IMR-90 (cell line): ENCODE measurements at regions not wholly inside any gene's neighbourhood (a gene's known extent, or its start where the extent isn't known, plus 50 kb on each side); places are given as distances from the start of the nearest gene placed in this dataset.
A peak's percentile ranks its signal among the peaks of the same experiment; 100 is the strongest.

Experiments used
- ATAC-seq: fragments of 200-7000 bp; cut with Tn5 transposase; 2 replicates; pipeline ENCODE4 v1.9.1; 2020; ENCODE audit warnings: low read depth, mild to moderate bottlenecking, moderate library complexity
- BruUV-seq: library from RNA; stranded (reverse); fragments of 400-500 nt; replicated peaks from 2 replicates; lab custom pipeline; 2021; lab: Mats Ljungman, UMichigan
- CTCF ChIA-PET: fragments of 300-600 bp; formaldehyde crosslinking; extraction: SDS; loops from one replicate; lab custom pipeline; 2021; ENCODE audit warnings: antibody characterized with exemption; lab: Yijun Ruan, JAX
- POLR2A ChIA-PET: fragments of 300-600 bp; sonication (Branson Sonifier 250); formaldehyde crosslinking; loops from one replicate; lab custom pipeline; 2022; ENCODE audit warnings: antibody characterized with exemption; ENCODE audit not compliant: unreplicated experiment; lab: Charles Lee
- DNase-seq: peaks from one replicate; pipeline ENCODE4 v3.0.0; 2013
- H2AFZ ChIP-seq: replicated peaks from 2 replicates; pipeline ENCODE3; 2013; ENCODE audit warnings: low read length, mild to moderate bottlenecking; ENCODE audit not compliant: poor library complexity
- H2AK5ac ChIP-seq: 2 replicates; pipeline ENCODE4 v1.6.1; 2013; ENCODE audit warnings: low read depth, low read length, inconsistent platforms
- H2AK9ac ChIP-seq: replicated peaks from 2 replicates; pipeline ENCODE3; 2013; ENCODE audit warnings: mild to moderate bottlenecking, low read depth, low read length, moderate library complexity; ENCODE audit not compliant: poor library complexity
- H2BK120ac ChIP-seq: 2 replicates; pipeline ENCODE4 v1.6.1; 2013; ENCODE audit warnings: low read depth, low read length, inconsistent platforms
- H2BK15ac ChIP-seq: 3 replicates; pipeline ENCODE4 v1.6.1; 2013; ENCODE audit warnings: low read depth, low read length, inconsistent platforms
- H2BK20ac ChIP-seq: 2 replicates; pipeline ENCODE4 v1.6.1; 2013; ENCODE audit warnings: low read depth, mild to moderate bottlenecking, inconsistent platforms, low read length, moderate library complexity
- H2BK5ac ChIP-seq: 2 replicates; pipeline ENCODE4 v1.6.1; 2013; ENCODE audit warnings: mild to moderate bottlenecking, low read depth, low read length, inconsistent platforms; ENCODE audit not compliant: poor library complexity, severe bottlenecking
- H3K14ac ChIP-seq: replicated peaks from 2 replicates; pipeline ENCODE4 v1.6.1; 2013; ENCODE audit warnings: low read depth, low read length, inconsistent platforms
- H3K18ac ChIP-seq: 2 replicates; pipeline ENCODE4 v1.6.1; 2013; ENCODE audit warnings: low read depth, low read length, control low read depth
- H3K23ac ChIP-seq: 2 replicates; pipeline ENCODE4 v1.6.1; 2013; ENCODE audit warnings: low read depth, low read length, inconsistent platforms
- H3K27ac ChIP-seq: 2 replicates; pipeline ENCODE4 v1.5.1; 2013; ENCODE audit warnings: mild to moderate bottlenecking, control low read depth, low read length; ENCODE audit not compliant: insufficient read depth
- H3K27me3 ChIP-seq: 2 replicates; pipeline ENCODE4 v1.6.1; 2013; ENCODE audit warnings: low read length; ENCODE audit not compliant: control insufficient read depth, insufficient read depth
- H3K36me3 ChIP-seq: 2 replicates; pipeline ENCODE4 v1.6.1; 2013; ENCODE audit warnings: low read length, mixed read lengths; ENCODE audit not compliant: control insufficient read depth, insufficient read depth
- H3K4ac ChIP-seq: 2 replicates; pipeline ENCODE4 v1.6.1; 2013; ENCODE audit warnings: low read depth, low read length, inconsistent platforms
- H3K4me1 ChIP-seq: 2 replicates; pipeline ENCODE4 v1.6.1; 2013; ENCODE audit warnings: low read length, mixed read lengths; ENCODE audit not compliant: control insufficient read depth, insufficient read depth
- H3K4me2 ChIP-seq: 2 replicates; pipeline ENCODE4 v1.6.1; 2013; ENCODE audit warnings: low read depth, mild to moderate bottlenecking, control low read depth, low read length, moderate library complexity
- H3K4me3 ChIP-seq: 2 replicates; pipeline ENCODE4 v1.5.1; 2013; ENCODE audit warnings: low read depth, mild to moderate bottlenecking, control low read depth, low read length, moderate library complexity; ENCODE audit not compliant: insufficient read depth
- H3K56ac ChIP-seq: 2 replicates; pipeline ENCODE4 v1.6.1; 2013; ENCODE audit warnings: low read length, inconsistent platforms; ENCODE audit not compliant: insufficient read depth; ENCODE audit errors: extremely low read depth
- H3K79me1 ChIP-seq, 2 experiments: 2 replicates each; pipeline ENCODE4 v1.6.1; 2013; ENCODE audit warnings: low read length in 2 of 2, inconsistent platforms in 1 of 2, low read depth in 1 of 2
- H3K9ac ChIP-seq: 2 replicates; pipeline ENCODE4 v1.6.1; 2013; ENCODE audit warnings: low read depth, low read length, control low read depth
- H3K9me1 ChIP-seq: 2 replicates; pipeline ENCODE4 v1.6.1; 2013; ENCODE audit warnings: low read length, inconsistent platforms; ENCODE audit not compliant: insufficient read depth
- H3K9me3 ChIP-seq: 2 replicates; pipeline ENCODE4 v1.6.1; 2013; ENCODE audit warnings: low read length; ENCODE audit not compliant: control insufficient read depth, insufficient read depth
- H4K20me1 ChIP-seq: 2 replicates; pipeline ENCODE4 v1.6.1; 2013; ENCODE audit warnings: low read length, inconsistent platforms; ENCODE audit not compliant: insufficient read depth
- H4K5ac ChIP-seq: 2 replicates; pipeline ENCODE4 v1.6.1; 2013; ENCODE audit warnings: mild to moderate bottlenecking, low read depth, low read length, control low read depth
- H4K8ac ChIP-seq, 2 experiments: 2 replicates each; pipeline ENCODE4 v1.6.1; 2013; ENCODE audit warnings: low read depth in 2 of 2, low read length in 2 of 2, control low read depth in 1 of 2, inconsistent platforms in 1 of 2
- H4K91ac ChIP-seq: 2 replicates; pipeline ENCODE4 v1.6.1; 2013; ENCODE audit warnings: low read depth, low read length, inconsistent platforms; ENCODE audit not compliant: insufficient read depth
- BHLHE40 ChIP-seq: fragments of 150-350 bp; IDR thresholded peaks from 2 replicates; pipeline ENCODE4 v1.6.1; 2016; ENCODE audit warnings: mild to moderate bottlenecking, low read depth, low read length
- CHD1 ChIP-seq: IDR thresholded peaks from 2 replicates; pipeline ENCODE4 v1.6.1; 2012; ENCODE audit warnings: low read depth, low read length, improper control_type of control experiment
- CTCF ChIP-seq: conservative IDR thresholded peaks from 2 replicates; pipeline ENCODE4 v1.5.1; 2012; ENCODE audit warnings: mild to moderate bottlenecking, low read depth, low read length, improper control_type of control experiment
- MAFK ChIP-seq: IDR thresholded peaks from 2 replicates; pipeline ENCODE4 v1.6.1; 2012; ENCODE audit warnings: low read depth, low read length, improper control_type of control experiment
- MXI1 ChIP-seq: IDR thresholded peaks from 2 replicates; pipeline ENCODE4 v1.6.1; 2012; ENCODE audit warnings: low read depth, mild to moderate bottlenecking, low read length, moderate library complexity, borderline replicate concordance
- RCOR1 ChIP-seq: IDR thresholded peaks from 2 replicates; pipeline ENCODE4 v1.6.1; 2012; ENCODE audit warnings: mild to moderate bottlenecking, low read length, improper control_type of control experiment; ENCODE audit not compliant: insufficient replicate concordance
- RFX5 ChIP-seq: IDR thresholded peaks from 2 replicates; pipeline ENCODE4 v1.8.0; 2012; ENCODE audit warnings: low read depth, mild to moderate bottlenecking, low read length, moderate library complexity
- SMC3 ChIP-seq: fragments of 150-350 bp; IDR thresholded peaks from 2 replicates; pipeline ENCODE4 v1.6.1; 2016; ENCODE audit warnings: low read depth, mild to moderate bottlenecking, antibody characterized with exemption, low read length, moderate library complexity
- dilution Hi-C: fragments of 300-500 bp; cut with HindIII; formaldehyde crosslinking; loops from one replicate; pipeline ENCODE4 v1.14.3; 2018; ENCODE audit warnings: low sequenced_read_pairs; ENCODE audit not compliant: unreplicated experiment
- in situ Hi-C: fragments of 300-500 bp; cut with MboI; formaldehyde crosslinking; loops from 3 replicates; pipeline ENCODE4 v1.14.3; 2019; ENCODE audit warnings: low sequenced_read_pairs, inconsistent platforms, mixed read lengths
- intact Hi-C: fragments of 100-400 bp; cut with micrococcal nuclease; formaldehyde crosslinking; loops from 2 replicates; pipeline ENCODE4 v1.10.0; 2022
- TF ChIP-seq, protein P1 (sequence below): fragments of 150-350 bp; IDR thresholded peaks from 2 replicates; pipeline ENCODE4 v1.6.1; 2017; ENCODE audit warnings: mild to moderate bottlenecking, antibody characterized with exemption, low read length, low read depth

- CTCF ChIA-PET, result no interaction called here
These were observed 95.4 kb downstream of the ALG10B start for GRCh38 chr12:38411946-38412345.

More at GRCh38 chr12:38411946-38412345, 95.4 kb downstream of the ALG10B start:
- Histone ChIP-seq H3K9ac (no peak overlapping the region), H3K36me3 (no peaks in the 10 kb centered on the region), H2BK5ac (no peak overlapping the region), H3K4me1 (no peaks in the 10 kb centered on the region), H2AK9ac (no peak overlapping the region), H3K18ac (no peak overlapping the region), H3K23ac (no peak overlapping the region), H3K9me3 (no peaks in the 10 kb centered on the region), H3K4ac (no peak overlapping the region), H3K4me3 (no peak overlapping the region), H4K5ac (no peak overlapping the region), H2AK5ac (no peak overlapping the region), H4K91ac (no peak overlapping the region), H2AFZ (no peak overlapping the region), H4K8ac (no peak overlapping the region), H3K56ac (no peak overlapping the region), H3K27me3 (no peaks in the 10 kb centered on the region), H3K4me2 (no peak overlapping the region), H2BK15ac (no peak overlapping the region), H3K79me1 (no peaks in the 10 kb centered on the region), H2BK20ac (no peak overlapping the region), H4K20me1 (no peaks in the 10 kb centered on the region), H3K27ac (no peak overlapping the region), H3K9me1 (no peaks in the 10 kb centered on the region), H3K14ac (no peak overlapping the region), H2BK120ac (no peak overlapping the region)
- TF ChIP-seq, protein P1, sequence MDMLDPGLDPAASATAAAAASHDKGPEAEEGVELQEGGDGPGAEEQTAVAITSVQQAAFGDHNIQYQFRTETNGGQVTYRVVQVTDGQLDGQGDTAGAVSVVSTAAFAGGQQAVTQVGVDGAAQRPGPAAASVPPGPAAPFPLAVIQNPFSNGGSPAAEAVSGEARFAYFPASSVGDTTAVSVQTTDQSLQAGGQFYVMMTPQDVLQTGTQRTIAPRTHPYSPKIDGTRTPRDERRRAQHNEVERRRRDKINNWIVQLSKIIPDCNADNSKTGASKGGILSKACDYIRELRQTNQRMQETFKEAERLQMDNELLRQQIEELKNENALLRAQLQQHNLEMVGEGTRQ, result no peak
- TF ChIP-seq BHLHE40, result no peak
- no peak for TF ChIP-seq RCOR1
- no peak for TF ChIP-seq MXI1
- TF ChIP-seq CHD1, result no peak
- TF ChIP-seq RFX5, result no peak
- no peak for TF ChIP-seq CTCF
- peak; percentile 94 for TF ChIP-seq MAFK
- no peak for TF ChIP-seq SMC3
- POLR2A ChIA-PET, result no interaction called here
- dilution Hi-C loops (no loop called here), in situ Hi-C loops (no loop called here), intact Hi-C loops (no loop called here)
- DNase-seq, result no peak
- no TSS peak for BruUV-seq
- ATAC-seq, result no peak
